ENCODE measurements at regions not wholly inside any gene's neighbourhood (a gene's known extent, or its start where the extent isn't known, plus 50 kb on each side); places are given as distances from the start of the nearest gene placed in this dataset.
A peak's percentile ranks its signal among the peaks of the same experiment; 100 is the strongest.

DNA sequence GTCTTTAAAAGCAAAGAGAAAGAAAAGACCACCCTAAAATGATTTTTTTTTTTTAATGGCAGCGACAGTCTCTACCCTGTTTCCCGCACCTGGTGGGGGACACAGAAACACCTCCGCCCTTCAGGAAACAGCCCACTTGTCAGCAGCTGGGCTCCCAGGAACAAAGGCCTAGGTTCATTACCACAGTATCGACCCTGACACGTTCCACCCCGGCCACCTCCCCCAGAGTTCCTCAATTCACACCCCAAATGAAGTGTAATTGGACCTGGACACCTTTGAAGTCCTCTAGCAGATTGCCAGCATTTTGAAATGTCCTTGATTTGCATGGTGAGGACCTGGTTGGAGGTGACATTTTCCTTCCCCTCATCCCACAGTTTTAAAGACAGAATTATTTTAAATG, 175.0 kb upstream of the BCOR start:
- H3K4me3 ChIP-seq: no peak overlapping the region
- intact Hi-C loops (cut with DNase I; ENCODE audit: low total_unique reads): no loop called here
- in situ Hi-C loops (cut with MboI; ENCODE audit: low pct_ligation_motif_present in 1 of 4, low pct_unique_long_range_greater_than_20kb in 1 of 4, low sequenced_read_pairs in 3 of 4): no loop called here

DNA sequence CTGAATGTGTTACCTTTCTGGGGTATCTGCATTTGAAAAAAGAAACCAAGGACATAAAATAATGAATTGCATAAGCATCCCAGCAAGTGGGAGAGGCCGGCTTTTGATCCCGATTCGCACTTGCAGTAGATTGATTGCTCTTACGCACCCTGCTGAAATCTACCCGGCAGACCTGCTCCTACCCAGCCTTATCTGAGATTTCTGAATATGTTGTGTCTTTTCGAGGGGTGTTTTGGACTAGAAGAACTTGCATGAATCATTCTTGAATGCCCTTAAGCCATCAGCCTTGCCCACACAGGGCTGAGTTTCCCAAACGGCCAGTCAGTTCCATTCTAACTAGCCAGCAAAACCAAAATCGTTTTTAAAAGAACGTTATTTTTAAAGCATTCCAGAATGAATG, 174.4 kb upstream of the BCOR start:
- Histone ChIP-seq H3K9me3 (no peaks in the 10 kb centered on the region), H3K36me3 (no peaks in the 10 kb centered on the region), H3K27me3 (no peaks in the 10 kb centered on the region), H3K27ac (no peak overlapping the region), H3K4me1 (peaks cover 0 to 5% (median 2%) of the 10 kb centered on the region in 4 donors), H3K4me3 (no peak overlapping the region)
- TF ChIP-seq POLR2AphosphoS5 (IDR thresholded peaks at IDR 0.05) (no peak), CTCF (IDR thresholded peaks at IDR 0.05) (no peak), EP300 (IDR thresholded peaks at IDR 0.05; ENCODE audit: low read depth) (no peak), POLR2A (IDR thresholded peaks at IDR 0.05) (no peak)
- in situ Hi-C loops (cut with MboI; ENCODE audit: low pct_ligation_motif_present in 1 of 4, low pct_unique_long_range_greater_than_20kb in 1 of 4, low sequenced_read_pairs in 3 of 4): no loop called here
- intact Hi-C loops (cut with DNase I; ENCODE audit: low total_unique reads): no loop called here
- 81% methylated on average over 9 of the region's 9 CpGs; no CpG with 5 or more reads in 1 of the 2 donors for WGBS, 2 donors (ENCODE audit: low coverage in 1 of 2)
- no peak for DNase-seq

More for the DNA sequence above, 175.0 kb upstream of the BCOR start:
- H3K9me3 ChIP-seq: no peaks in the 10 kb centered on the region
- no peaks in the 10 kb centered on the region for H3K27me3 ChIP-seq
- TF ChIP-seq POLR2AphosphoS5 (IDR thresholded peaks at IDR 0.05): no peak
- TF ChIP-seq EP300 (IDR thresholded peaks at IDR 0.05; ENCODE audit: low read depth): no peak
- TF ChIP-seq POLR2A (IDR thresholded peaks at IDR 0.05): no peak
- TF ChIP-seq CTCF (IDR thresholded peaks at IDR 0.05): no peak
- no peak for DNase-seq
- H3K36me3 ChIP-seq: no peaks in the 10 kb centered on the region
- H3K27ac ChIP-seq: no peak overlapping the region
- WGBS, 2 donors (ENCODE audit: low coverage in 1 of 2): 76% methylated on average over 6 of the region's 6 CpGs; no CpG with 5 or more reads in 1 of the 2 donors
- no peaks in the 10 kb centered on the region for H3K4me1 ChIP-seq

GRCh38 chrX:40268188-40268520, 170.4 kb upstream of the BCOR start:
- Histone ChIP-seq H3K27me3 (no peaks in the 10 kb centered on the region), H3K27ac (peak overlapping the region in 1 of 4 donors; percentile 72), H3K4me1 (peaks cover 0 to 9% (median 3%) of the 10 kb centered on the region in 4 donors), H3K36me3 (no peaks in the 10 kb centered on the region), H3K4me3 (no peak overlapping the region), H3K9me3 (no peaks in the 10 kb centered on the region)
- TF ChIP-seq EP300 (IDR thresholded peaks at IDR 0.05; ENCODE audit: low read depth) (no peak), POLR2A (IDR thresholded peaks at IDR 0.05) (no peak), POLR2AphosphoS5 (IDR thresholded peaks at IDR 0.05) (no peak), CTCF (IDR thresholded peaks at IDR 0.05) (no peak)
- in situ Hi-C loops (cut with MboI; ENCODE audit: low pct_ligation_motif_present in 1 of 4, low pct_unique_long_range_greater_than_20kb in 1 of 4, low sequenced_read_pairs in 3 of 4): loop anchor here in 1 of 4 donors (10.0 kb wide), 1 partner anchor 83 kb away; no protein-coding TSS in a partner anchor
- intact Hi-C loops (cut with DNase I; ENCODE audit: low total_unique reads): no loop called here
- no peak for DNase-seq
- WGBS, 2 donors (ENCODE audit: low coverage in 1 of 2): 40 to 77% methylated on average over 1 to 4 of the region's 4 CpGs

GRCh38 chrX:40267334-40268187, 169.8 kb upstream of the BCOR start:
- H3K4me3 ChIP-seq: peak overlapping the region in 3 of 4 donors; percentile 31 to 55 (median 40)
- in situ Hi-C loops (cut with MboI; ENCODE audit: low pct_ligation_motif_present in 1 of 4, low pct_unique_long_range_greater_than_20kb in 1 of 4, low sequenced_read_pairs in 3 of 4): loop anchor here in 1 of 4 donors (10.0 kb wide), 1 partner anchor 83 kb away; no protein-coding TSS in a partner anchor
- no peaks in the 10 kb centered on the region for H3K27me3 ChIP-seq
- peak overlapping the region; percentile 63 to 72 (median 70) for H3K27ac ChIP-seq
- no peak for TF ChIP-seq POLR2AphosphoS5 (IDR thresholded peaks at IDR 0.05)
- no peak for TF ChIP-seq POLR2A (IDR thresholded peaks at IDR 0.05)
- TF ChIP-seq CTCF (IDR thresholded peaks at IDR 0.05): peak in 1 of 5 experiments; percentile 0
- TF ChIP-seq EP300 (IDR thresholded peaks at IDR 0.05; ENCODE audit: low read depth): no peak
- intact Hi-C loops (cut with DNase I; ENCODE audit: low total_unique reads): no loop called here
- no peak for DNase-seq
- peaks cover 0 to 9% (median 3%) of the 10 kb centered on the region in 4 donors for H3K4me1 ChIP-seq
- WGBS, 2 donors (ENCODE audit: low coverage in 1 of 2): 30% methylated on average over 29 of the region's 29 CpGs; no CpG with 5 or more reads in 1 of the 2 donors
- no peaks in the 10 kb centered on the region for H3K9me3 ChIP-seq
- H3K36me3 ChIP-seq: no peaks in the 10 kb centered on the region

All from transverse colon (tissue), 4 donors.